HG03103 (cell line): ENCODE measurements at regions not wholly inside any gene's neighbourhood (a gene's known extent, or its start where the extent isn't known, plus 50 kb on each side); places are given as distances from the start of the nearest gene placed in this dataset.

Source experiments
- ATAC-seq: cut with Tn5 transposase; IDR thresholded peaks from one replicate; pipeline ENCODE4 v1.9.1; 2021; ENCODE audit warnings: low read depth; ENCODE audit not compliant: unreplicated experiment

DNA sequence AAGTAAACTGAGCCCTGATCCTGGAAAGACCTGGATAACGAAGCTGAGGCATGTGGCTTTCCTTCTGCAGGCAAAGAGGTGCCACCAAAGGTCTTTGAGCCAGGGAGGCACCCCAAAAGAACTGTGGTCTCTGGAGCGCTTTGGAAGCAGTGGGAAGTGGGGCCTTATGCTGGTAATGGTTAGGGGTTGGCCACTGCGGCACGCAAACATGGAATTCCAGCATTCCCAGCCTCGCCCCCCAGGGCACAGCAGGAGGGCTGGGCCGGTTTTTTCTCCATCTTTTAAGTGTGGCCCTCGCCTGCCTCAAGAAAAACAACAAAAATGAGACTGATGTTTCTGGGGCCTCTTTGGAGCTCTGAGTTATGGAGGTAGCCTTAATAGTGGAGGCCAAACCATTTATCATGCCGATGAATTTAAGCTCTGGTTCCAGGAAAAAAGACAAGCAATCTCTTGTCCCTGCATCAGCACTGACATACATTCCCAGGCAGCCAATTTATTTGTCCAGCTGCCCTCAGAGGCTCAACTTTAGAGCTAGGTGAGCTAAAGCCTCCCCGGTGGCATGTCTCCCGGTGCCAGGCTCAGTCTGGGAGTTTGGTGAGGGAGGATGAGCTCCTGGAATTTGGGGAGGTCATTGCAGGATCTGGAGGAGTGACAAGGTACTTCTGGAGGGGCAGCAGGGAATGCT, 109.0 kb downstream of the TLE3 start:
- no peak for ATAC-seq

- no peak for ATAC-seq
Observed at GRCh38 chr15:69990566-69991421, 106.9 kb downstream of the TLE3 start.

- ATAC-seq: no peak
Observed at GRCh38 chr15:69991551-69991980, 106.2 kb downstream of the TLE3 start.

GRCh38 chr15:69992348-69992747, 105.4 kb downstream of the TLE3 start:
- no peak for ATAC-seq

DNA sequence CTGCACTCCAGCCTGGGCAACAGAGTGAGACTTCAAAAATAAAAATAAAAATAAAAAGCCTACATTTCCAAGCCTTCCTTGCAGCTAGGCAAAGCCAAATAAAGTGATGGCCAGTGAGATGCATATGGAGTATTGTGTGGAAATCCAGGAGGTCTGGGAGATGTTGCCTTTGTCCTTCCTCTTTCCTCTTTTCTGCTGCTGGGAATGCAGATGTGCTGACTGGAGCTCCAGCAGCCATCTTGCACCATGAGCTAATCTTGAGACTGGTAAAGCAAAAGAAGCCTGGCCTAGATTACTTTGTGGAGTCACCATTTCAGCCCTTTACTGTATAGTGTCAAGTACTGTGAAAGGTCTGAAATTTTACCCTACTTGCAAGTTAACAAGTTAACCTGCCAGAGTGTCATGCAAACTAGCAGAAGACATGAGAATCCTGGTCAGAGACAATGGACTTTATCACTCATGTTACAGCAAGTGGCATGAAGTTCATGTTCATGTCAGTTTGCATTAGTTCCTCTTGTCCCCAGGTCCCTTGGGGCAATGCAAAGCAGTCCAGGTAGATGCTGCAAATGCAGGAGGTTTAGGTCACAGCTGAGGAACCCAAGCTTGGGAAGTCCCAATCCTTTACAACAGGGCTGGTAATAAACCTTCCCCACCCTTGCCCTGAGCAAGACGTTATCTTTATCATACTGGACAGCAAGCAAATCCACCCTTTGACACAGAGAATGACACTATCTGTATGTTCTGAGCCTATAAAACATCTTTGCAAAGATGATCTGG, 103.1 kb downstream of the TLE3 start:
- ATAC-seq: no peak

DNA sequence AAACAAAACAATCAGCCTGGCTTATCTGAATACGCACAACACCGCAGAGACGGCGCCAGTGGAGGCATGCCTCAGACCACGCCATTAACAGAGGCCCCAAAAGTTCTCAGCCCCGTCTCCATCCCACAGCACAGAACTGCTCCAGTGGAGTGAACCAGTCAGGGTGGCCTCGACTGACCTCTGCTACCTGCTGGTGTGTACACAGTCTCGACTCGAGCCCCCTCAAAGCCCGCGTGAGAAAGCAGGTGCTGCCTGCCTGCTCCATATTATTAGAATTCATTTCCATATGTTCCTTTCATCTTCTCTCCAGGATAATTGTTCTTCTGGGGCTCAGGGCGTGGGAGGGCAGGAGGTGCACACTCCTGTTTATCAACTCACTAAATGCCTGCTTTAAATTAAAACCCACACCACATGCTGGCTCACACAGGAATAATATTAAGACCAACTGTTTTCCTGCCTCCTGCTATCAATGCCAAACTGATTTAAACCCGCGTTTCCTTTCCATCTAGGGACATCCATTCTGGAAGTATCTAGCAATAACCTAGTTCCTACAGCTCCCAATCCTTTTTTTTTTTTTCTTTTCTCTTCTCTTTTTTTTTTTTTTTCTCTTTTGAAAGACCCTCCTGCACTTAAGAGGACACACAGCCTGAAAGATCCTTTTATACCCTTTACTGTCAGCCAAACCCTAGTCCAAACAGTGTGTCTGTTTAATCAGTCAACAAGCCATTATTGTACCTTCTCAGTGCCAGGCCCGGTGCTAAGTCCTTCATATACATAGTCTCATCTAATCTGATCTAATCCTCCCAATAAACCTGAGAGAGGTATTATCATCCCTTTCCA, 101.2 kb downstream of the TLE3 start:
- no peak for ATAC-seq

DNA sequence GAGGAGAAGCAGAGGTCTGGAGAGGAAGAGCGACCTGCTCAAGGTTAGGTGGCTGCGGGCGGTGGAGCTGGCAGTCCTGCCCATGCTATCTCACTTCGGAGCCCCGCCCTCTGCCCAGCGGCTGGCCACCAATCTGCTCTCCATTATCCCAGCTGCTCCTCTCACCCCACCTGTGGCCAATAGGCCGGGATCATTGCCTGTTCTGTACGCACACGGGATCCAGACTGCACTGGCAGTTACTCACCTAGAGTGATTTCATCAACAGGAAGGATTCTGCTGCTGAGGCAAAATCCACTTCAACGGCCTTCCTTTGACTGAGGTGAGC, 100.6 kb downstream of the TLE3 start:
- no peak for ATAC-seq
